Hematopoietic multipotent progenitor cell treated with erythropoietin and hydrocortisone succinate and interleukin-3 and kit ligand, for 6 days (in vitro differentiated cells): ENCODE measurements at regions not wholly inside any gene's neighbourhood (a gene's known extent, or its start where the extent isn't known, plus 50 kb on each side); places are given as distances from the start of the nearest gene placed in this dataset.
"Not testable (repeated sequence)": the region's sequence is repeated elsewhere in the genome, so short reads cannot be mapped to it uniquely, and the experiment has no call there.

Experiments
- DNase-seq: peaks from one replicate; pipeline ENCODE4 v3.0.0-alpha.2; 2015

DNA sequence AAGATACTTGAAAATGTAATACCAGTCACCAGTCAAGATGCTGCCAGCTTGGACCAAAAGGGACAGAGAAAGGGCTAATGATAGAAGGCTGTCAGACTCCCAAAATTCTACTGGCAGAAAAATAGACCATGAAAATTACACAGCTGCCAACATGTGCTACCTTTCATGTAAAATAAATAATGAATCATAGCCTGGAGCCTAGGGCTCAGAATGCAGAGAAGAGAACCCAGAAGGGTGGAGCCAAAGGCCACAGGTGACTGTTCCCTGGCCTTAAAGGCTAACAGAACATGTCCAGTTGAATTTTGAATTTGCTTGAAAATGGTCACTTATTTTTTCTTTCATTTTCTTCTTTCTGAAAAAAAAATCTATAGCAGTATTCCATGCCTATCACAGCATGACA, 1827.0 kb upstream of the MIR17HG start:
- DNase-seq, result no peak

DNA sequence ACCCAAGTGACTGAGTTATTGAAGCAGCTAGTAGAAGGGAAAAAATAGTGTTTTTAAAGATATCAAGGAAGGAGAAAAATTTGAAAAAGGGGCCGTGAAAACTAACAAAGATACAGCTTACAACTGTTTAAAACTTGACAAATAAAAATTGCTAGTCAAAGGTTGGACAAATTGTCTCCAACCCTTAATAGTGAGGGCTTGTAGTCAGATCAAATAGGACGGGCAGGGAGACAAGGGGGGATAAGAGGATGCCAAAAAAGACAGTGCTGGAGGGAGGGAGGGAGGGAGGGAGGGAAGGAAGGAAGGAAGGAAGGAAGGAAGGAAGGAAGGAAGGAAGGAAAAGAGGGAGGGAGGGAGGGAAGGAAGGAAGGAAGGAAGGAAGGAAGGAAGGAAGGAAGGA, 1825.8 kb upstream of the MIR17HG start:
- not testable (repeated sequence) for DNase-seq

DNA sequence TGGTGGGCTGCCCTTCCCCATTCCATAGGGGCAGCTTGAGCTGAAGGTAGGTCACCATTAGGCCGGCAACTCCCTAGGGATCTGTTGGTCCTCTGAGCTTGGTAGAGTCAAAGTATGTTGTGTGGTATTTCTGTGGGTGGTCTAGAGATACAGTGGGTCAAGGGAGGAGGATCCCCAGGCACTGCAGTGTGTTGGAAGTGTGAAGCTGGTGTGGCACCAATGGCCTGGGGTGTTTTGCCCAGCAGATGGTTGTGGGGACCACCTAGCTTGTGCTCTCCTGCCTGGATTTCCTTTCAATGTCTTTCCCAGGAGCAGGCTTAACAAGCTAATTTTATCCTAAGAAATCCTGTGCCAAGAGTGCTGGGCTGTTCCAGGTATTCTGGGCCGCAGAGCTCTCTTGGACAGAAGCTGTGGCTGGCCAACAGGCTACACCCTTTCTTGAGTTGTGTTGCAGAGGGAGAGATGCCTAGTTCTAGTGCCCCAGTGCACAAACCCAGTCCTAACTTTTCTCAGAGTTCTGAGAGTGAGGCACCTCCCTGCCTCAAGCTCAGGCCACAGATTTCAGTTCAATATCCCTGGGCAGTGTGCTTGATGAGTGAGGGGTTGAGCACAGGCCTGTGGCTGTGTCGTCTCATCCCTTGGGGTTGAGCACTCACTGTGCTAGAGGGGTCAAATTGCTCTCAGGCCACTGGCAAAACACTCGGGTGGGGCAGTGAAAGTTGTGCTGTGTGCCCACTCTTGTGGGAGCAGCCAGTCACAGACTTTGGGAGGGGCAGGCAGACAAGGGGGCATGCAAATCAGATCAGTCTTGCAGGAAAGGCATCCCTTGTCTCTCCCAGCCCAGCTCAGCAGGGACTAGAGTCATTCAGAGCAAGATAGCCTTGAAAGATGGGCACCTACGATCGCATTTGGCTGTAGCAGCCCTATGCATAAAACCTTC, 1806.1 kb upstream of the MIR17HG start:
- DNase-seq, result no peak

DNA sequence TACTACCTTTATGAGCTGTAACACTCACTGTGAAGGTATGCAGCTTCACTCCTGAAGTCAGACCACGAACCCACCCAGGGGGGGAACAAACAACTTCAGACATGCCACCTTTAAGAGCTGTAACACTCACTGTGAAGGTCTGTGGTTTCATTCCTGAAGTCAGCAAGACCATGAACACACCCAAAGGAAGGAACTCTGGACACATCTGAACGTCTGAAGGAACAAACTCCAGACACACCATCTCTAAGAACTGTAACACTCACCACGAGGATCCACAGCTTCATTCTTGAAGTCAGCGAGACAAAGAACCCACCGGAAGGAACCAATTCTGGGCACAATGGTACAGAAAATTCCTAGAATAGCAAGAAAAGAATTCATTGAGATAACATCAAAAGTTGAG, 1796.5 kb upstream of the MIR17HG start:
- DNase-seq, result no peak

DNA sequence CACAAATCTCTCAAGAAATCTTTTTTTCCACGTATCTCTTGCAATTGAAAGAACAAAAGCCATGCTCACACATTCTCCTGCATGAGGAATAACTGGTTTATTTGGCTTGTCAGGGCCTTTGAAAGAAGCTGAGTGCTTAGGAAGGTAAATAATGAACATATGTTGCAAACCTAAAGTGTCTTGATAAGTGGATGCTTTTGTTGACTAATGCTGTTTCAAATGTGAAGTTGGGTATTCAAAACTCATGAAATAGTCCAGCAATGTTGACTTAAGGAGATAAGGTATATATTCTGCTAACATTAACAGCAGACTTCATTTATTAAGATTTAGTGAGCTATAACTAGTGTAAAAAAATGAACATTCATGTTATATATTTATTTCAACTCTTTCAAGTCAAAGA, 1792.7 kb upstream of the MIR17HG start:
- no peak for DNase-seq

DNA sequence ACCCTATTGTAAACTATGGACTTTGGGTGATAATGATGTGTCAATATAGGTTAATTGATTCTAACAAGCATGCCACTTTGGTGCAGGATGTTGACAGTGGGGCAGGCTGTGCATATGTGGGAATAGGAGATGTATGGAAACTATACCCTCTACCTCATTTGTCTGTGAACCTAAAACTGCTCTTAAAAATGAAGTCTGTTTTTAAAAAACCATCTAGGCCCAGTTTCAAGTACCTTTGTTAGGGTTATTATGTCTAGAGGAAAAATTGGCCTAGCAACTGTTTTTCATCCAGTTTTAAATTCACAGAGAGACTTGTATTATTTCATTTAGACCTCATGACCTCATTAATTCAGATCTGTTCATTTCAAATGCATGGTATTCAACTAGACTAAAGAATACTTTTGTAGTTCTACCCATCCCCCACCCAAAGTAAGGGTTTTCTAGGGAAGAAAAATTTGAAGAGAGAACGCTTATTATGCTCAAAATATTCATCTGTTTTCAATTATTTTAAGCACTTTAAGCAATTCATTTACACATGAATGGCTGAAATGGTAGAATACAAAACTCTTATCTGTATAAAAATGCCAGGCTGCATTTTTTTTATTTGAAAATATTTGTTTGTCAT, 1781.9 kb upstream of the MIR17HG start:
- no peak for DNase-seq

DNA sequence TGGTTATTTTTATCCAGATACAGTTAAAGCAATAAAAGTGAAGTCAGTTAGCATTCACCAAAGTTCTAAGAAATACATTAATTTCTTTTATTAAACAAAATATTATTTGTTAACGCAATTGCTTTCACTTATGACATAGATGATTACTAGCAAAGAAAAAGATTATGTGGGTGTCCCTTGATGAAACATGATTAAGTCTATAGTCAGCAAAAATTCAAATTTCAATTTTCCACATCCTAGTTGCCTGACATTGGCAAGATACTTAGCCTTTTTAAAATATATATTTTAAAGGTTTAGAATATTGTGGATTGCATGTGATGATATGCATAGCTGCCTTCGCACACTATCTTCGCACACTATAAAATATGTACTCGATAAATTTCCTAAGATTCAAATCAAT, 1780.5 kb upstream of the MIR17HG start:
- no peak for DNase-seq

DNA sequence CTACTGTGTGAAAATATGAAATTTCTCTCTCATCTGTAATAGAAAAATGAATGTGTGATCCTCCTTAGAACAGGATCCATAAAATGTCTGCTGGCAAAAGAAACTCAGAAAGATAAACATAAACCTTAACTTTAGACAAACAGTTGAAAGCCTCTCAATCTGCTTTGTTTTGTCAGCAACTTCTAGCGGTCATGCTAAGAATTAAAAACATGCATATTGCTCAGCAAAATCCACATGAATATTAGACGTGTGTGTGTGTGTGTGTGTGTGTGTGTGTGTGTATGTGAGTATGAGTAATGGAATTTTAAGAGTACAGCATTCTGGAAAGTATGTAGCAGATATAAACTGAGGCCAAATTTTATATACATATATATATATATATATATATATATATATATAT, 1779.2 kb upstream of the MIR17HG start:
- DNase-seq, result no peak

DNA sequence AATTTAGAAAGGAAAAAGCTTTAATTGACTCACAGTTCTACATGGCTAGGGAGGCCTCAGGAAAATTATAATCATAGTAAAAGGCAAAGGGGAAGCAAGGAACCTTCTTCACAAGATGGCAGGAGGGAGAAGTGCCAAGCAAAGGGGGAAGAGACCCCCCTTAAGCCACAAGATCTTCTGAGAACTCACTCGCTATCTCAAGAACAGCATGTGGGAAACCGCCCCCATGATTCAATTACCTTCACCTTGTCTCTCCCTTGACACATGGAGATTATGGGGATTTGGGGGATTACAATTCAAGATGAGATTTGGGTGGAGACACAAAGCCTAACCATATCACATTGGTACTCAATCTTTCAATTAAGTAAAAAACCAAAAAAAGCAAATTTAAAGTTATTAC, 1778.7 kb upstream of the MIR17HG start:
- DNase-seq, result no peak

DNA sequence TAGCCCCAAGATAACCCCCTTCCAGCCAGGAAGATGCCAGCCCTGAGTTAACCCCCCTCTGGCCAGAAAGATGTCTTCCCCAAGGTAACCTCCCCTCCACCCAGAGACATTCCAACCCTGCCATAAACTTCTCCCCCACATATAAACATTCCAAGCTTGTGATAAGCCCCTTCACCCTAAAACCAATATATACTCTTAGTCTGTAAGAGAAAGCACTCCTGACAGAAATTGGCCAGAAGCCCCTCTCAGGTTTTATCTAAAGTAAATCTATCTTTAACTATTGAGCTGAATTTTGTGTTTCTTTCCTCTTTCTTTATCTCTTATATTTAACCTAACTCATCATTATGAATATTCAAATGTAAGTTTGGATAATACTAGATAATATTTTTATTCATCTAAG, 1775.8 kb upstream of the MIR17HG start:
- no peak for DNase-seq

DNA sequence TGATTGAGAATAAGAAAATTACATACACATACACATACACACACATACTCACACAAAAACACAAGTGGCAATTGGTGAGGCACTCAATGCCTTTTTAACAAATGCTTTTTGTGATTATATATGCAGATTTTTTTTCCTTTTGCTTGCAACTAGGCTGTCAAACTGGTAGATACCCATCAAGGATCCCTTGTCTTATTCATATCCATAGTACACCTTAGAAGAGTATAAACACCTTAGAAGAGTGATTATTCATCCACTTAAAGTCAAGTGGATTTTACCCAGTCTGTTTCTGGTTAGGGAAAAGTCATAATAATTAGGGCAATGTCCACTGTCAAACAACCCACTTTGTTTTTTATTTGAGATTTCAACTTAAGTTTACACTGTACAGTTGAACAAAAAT, 1773.4 kb upstream of the MIR17HG start:
- DNase-seq, result no peak

DNA sequence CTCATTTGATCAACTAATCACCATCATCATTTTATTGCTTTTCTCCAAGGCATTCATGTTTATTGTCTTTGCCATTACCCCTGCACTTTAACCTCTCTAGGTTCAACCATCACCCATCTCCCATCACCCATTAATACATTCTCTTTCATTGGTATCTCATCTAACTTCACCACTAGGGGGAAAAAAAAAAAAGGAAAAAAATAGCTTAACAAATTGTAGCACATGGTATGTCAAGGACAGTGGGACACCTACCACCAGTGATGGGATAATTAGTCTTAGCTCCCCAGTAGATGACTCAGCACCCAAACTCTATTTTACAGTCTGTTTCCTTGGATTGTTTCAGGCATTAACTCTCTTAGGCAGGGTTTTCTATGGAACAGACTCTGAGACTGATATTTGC, 1770.2 kb upstream of the MIR17HG start:
- no peak for DNase-seq

DNA sequence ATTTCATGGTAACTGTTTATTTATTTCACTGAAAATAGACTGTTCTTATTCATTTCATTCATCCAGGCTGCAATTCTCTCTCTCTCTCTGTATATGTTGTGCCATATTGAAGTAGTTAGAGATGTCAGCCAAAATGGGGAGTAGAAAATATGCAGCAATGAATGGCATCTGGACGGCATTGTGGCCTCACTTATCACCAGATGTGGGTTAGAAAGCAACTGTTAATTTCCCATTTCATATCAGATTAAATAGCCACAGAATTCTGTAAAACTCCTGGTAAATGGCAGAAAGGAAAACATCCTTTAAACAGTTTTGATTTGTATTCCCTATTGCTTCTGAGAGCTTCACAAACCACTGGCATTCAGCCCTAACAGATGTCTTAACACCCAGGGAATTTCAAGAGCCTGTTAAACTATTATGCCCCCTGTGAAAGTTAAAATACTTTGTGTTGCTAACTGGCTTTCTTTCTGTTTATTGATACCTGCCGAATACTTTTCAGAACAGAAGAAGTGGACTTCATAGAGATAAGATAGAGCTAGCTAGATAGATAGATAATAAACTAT, 1763.3 kb upstream of the MIR17HG start:
- DNase-seq, result no peak

DNA sequence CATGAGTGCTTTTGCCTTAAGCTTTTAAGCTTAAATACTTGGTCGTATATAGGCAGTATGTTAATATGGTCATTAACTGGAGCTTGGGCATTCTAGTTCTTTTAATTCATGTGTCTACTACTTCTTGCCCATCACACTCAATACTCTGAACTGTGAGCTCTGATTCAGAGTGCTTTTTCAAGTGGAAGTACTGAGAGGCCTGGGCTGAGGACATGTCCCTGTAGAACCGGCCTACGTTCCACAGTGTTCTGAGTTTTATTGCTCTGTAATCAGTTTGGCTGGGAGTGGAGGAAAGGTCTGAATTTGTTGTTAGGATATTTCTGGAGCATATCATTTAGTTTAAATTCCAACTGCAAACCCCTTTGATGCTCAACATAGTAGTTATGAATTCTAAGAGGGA, 1744.8 kb upstream of the MIR17HG start:
- DNase-seq, result no peak

DNA sequence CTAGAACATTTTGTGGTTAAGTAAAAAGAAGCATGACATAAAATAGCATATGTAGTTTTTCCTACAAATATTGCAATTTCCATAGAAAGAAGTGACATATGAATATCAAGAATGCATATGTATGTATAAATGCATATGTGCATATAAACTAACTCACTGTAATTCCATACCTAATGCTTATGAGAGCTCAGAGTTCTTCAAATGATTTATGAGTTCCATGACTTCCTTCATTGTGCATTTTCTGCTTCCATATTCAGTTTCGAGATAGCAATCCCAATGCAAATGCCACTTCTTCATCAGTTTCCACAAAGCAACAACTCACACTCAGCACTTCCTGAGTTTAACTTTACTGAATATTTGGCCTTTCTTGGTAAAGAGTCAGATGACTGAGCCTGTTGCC, 1744.3 kb upstream of the MIR17HG start:
- DNase-seq, result no peak

DNA sequence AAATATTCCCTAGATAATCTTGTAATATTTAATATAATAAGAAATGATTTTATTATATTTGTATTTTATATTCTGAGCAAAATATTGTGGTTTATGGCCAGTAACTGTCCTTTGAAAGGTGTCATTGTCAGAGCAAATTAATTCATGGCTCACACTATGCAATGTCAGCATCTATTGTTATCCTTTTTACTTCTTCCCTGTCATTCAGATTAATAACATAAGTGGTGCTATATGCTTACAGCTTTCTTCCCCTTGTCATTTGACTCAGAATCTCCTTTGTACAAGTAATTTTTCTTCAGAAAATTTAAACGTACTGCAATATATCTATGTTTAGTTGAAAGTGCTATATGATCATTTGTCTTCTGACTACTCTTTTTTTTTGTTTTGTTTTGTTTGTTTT, 1738.2 kb upstream of the MIR17HG start:
- DNase-seq, result no peak

DNA sequence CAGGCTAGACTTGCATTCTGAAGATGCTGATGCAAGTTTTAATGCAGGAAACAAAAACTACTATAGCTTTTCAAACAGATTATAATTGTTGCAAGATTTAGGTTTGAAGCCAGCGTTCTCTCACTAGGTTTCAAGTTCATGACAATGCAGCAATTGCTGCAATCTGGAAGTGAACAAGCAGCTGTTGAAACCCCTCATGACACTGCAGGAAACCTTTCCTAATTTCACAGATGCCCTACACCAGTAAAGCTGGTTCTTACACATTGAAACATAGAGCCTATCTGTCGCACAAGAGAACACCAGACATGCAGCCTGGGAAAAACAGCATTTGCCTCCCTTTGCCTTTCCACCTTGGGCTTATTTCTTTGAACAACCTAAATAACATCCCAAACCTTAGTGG, 1737.2 kb upstream of the MIR17HG start:
- no peak for DNase-seq

DNA sequence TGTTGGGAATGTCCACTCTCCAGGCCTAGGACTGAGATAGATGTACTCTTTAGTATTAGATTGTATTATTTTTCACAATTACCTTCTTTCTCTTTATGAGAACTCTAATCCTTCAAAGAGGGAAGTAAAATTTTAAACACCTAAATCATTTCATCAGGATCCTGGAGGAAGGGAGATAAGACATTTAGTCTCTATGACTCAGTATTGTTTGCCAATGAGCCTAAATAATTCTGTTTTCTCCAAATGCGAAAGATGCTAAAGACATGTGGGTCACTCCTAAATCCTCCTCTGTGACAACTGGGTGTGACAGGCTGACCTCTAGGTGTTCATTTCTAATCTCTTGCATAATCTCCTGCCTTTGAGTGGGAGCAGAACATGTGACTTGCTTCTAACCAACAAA, 1736.6 kb upstream of the MIR17HG start:
- DNase-seq, result no peak

DNA sequence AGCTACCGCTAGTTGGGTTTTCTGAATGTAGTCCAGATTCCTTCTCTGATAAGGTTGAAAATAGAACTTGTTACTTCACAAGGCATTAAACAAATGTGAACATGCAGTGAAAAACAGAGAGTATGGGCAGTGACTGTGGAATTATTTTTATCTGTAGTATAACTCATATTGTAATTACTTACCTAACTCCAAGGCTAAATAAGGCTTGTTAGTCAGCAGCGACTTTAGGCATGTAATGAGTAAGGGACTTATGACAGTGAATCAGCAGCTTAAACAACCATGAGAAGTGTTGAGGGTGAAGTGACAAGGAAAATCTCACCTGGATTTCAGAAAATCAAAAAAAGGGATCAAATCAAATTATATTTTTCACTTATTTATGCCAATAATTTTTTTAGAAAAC, 1719.5 kb upstream of the MIR17HG start:
- DNase-seq, result no peak

DNA sequence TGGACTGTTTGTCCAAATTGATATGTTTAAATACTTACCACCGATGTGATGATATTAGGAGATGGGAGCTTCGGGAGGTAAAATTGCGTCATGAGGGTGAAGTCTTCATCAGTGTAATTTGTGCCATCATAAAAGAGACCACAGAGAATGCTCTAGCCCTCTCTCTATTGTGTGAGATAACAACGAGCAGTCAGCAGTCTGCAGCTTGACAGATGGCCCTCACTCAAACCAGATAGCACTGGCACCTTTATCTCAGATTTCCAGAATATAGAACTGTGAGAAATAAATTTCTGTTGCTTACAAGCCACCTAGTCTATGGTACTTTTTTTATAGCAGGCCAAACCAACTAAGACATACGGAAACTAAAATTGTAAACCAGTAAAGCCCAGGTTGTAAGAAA, 1718.9 kb upstream of the MIR17HG start:
- DNase-seq, result no peak

DNA sequence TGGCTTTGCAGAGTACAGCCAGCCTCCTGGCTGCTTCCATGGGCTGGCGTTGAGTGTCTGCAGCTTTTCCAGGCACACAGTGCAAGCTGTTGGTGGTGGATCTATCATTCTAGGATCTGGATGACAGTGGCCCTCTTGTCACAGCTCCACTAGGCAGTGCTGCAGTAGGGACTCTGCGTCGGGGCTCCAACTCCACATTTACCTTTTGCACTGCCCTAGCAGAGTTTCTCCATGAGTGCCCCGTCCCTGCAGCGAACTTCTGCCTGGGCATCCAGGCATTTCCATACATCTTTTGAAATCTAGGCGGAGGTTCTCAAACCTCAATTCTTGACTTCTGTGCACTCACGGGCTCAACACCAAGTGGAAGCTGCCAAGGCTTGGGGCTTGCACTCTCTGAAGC, 1697.3 kb upstream of the MIR17HG start:
- DNase-seq, result no peak

DNA sequence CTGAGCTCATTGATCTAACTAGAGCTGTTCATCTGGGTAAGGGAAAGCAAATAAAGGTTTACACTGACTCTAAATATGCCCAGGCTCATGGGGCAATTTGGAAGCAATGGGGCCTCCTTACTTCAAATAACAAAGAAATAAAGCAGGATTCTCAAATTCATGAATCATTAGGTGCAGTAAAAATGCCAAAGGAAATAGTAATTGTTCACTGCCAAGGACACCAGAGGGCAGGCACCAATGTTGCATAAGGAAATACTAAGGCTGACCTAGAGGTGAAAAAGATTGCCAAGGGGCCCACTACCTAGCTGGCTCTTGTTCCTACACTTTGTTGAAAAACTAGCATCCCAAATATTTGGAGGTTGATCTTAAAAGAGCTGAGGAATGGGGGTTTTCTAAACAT, 1686.7 kb upstream of the MIR17HG start:
- DNase-seq, result no peak

DNA sequence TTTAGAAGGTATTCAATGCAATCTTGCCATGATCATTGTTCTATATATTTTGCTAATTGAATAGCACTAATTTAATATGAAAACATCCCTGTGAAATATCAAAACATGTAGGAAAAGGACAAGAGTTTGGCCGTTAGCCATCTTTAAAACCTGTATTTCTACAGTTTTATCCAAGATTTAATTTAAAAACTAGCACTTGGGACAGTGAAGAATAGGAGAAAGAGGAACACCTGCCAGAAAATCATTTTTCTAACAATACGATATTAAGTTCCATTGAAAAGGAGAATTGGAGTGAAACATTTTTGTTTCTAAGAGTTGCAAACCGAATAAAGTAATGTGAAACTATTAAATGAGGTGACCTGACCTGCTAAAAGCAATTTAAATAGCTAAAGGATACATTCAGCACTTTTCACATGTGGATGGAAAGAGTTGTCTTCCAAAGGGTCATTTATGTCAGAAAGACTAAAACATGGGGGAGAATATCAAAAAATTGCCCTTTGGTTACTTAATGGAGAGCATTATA, 1673.6 kb upstream of the MIR17HG start:
- DNase-seq, result no peak

DNA sequence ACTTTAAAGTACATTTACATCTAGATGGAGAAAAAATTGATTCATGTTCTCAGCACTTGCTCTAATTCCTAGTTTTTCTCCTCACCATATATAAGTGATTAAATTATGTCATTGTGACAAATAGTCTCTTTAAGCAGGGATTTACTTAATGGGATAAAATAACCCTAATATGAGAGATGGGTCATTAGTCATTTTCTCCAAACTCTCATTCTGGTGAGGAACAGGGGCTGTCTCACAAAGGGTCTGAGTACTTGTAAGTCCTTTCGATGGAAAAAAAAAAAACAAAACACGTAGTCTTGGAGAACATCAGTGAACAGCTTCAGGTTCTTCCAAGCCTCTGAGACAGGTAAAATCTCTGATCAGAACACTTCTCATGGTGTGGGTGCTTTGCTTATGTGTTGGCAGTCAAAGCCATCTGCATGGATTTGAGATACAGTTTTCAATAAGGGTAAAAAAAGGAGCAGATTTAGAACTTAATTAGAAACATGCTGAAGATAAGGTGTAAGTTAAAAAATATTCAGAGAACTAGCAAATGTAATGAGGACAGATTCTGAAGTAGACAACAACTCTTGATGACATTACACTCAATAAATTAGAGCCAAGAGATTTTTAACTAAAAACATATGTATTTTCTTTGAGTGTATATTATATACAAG, 1668.9 kb upstream of the MIR17HG start:
- no peak for DNase-seq
